Glutamatergic neuron (in vitro differentiated cells): ENCODE measurements at regions not wholly inside any gene's neighbourhood (a gene's known extent, or its start where the extent isn't known, plus 50 kb on each side); places are given as distances from the start of the nearest gene placed in this dataset.

Experiments used
- DNase-seq: peaks from one replicate; pipeline ENCODE4 v3.0.0; 2022
- H3K27ac Mint-ChIP-seq: one replicate; pipeline ENCODE4 v1.8.0; 2020; ENCODE audit warnings: mild to moderate bottlenecking, mixed read lengths, inconsistent platforms; ENCODE audit not compliant: unreplicated experiment
- H3K27me3 Mint-ChIP-seq: one replicate; pipeline ENCODE4 v1.8.0; 2020; ENCODE audit warnings: mild to moderate bottlenecking, moderate library complexity, mixed read lengths, inconsistent platforms; ENCODE audit not compliant: unreplicated experiment
- H3K36me3 Mint-ChIP-seq: one replicate; pipeline ENCODE4 v1.8.0; 2020; ENCODE audit warnings: mild to moderate bottlenecking, mixed read lengths, inconsistent platforms; ENCODE audit not compliant: unreplicated experiment
- H3K4me1 Mint-ChIP-seq: one replicate; pipeline ENCODE4 v1.8.0; 2020; ENCODE audit warnings: mild to moderate bottlenecking, low read depth, mixed read lengths, inconsistent platforms; ENCODE audit not compliant: unreplicated experiment
- H3K4me3 Mint-ChIP-seq: one replicate; pipeline ENCODE4 v1.8.0; 2020; ENCODE audit warnings: mild to moderate bottlenecking, mixed read lengths, inconsistent platforms; ENCODE audit not compliant: unreplicated experiment
- H3K9me3 Mint-ChIP-seq: one replicate; pipeline ENCODE4 v1.8.0; 2020; ENCODE audit warnings: mild to moderate bottlenecking, moderate library complexity, mixed read lengths, inconsistent platforms; ENCODE audit not compliant: unreplicated experiment
- CTCF ChIP-seq: fragments of 200-600 bp; sonication (generic); IDR thresholded peaks from one replicate; pipeline ENCODE4 v1.5.0; 2021; ENCODE audit not compliant: partially characterized antibody, unreplicated experiment

DNA sequence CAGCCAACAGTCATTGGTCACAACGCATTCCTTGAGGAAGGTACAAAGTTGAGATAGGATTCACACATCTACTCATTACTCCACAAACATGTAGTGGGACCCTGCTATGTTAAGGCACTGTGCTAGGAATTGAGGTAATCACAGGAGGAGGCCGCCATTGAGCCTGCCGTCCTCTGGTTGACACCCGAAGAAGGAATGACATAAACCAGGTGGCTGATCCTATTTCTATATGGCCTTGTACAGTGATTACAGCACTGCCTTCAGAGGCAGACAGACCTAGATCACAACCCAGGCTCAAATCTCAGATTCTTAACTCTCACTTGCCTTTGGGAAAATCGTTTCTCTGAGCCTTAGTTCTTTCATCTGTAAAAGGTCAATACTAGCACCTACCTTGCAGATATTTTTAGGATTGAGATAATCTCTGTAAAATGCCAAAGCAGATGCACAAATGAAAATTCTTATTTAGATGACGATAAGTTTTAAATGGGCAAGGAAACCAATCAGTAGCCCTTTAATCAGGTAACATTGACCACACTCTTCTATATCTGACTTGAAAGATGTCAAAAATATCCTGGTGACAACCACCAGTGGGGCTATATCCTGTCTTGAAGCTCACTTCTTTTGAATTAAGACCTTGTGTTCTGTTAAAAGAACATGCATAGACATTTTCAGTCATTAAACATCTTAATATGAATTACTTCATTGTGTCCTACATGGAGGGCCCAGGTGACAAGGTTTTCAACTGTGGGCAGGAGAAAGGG, 251.6 kb downstream of the KCTD12 start:
- no peak for DNase-seq
- no peak overlapping the region for H3K4me3 Mint-ChIP-seq
- H3K4me1 Mint-ChIP-seq = peaks cover 16% of the 10 kb centered on the region
- no peak for TF ChIP-seq CTCF
- H3K9me3 Mint-ChIP-seq = peaks cover 4% of the 10 kb centered on the region
- H3K27ac Mint-ChIP-seq = no peak overlapping the region
- peaks cover 5% of the 10 kb centered on the region for H3K36me3 Mint-ChIP-seq
- H3K27me3 Mint-ChIP-seq = no peaks in the 10 kb centered on the region

DNA sequence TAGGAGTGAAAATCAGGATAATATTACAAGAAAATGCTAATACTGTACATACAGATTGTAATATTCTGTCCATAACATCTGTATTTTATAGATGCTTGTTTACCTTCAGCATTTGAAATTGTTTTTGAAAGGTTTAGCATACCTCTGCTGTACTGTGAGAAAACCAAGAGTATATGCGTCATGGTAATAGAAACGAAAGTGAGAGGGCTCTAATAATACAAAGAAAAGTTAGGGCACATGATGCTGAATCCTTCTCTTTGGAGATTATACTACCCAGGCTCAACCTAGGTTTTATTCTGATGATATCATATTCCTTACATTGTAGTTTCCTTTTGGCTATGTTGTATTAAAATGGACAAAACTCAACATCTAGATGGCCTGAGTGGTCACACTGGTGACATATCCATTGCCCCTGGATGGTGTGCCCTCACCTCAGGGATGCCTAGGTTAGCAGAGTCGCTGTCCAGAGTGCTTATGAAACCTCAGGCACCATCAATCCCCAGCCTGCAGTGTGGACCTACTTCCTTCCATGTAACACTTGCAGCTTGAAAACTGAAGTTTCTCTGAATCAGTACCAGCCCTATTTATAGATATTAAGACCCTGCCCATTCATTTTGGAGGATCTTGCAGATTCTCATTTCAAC, 253.7 kb downstream of the KCTD12 start:
- Mint-ChIP-seq H3K4me3 (no peak overlapping the region), H3K9me3 (no peaks in the 10 kb centered on the region), H3K27me3 (no peaks in the 10 kb centered on the region), H3K4me1 (peaks cover 8% of the 10 kb centered on the region), H3K27ac (no peak overlapping the region), H3K36me3 (no peaks in the 10 kb centered on the region)
- DNase-seq = no peak
- TF ChIP-seq CTCF = no peak

DNA sequence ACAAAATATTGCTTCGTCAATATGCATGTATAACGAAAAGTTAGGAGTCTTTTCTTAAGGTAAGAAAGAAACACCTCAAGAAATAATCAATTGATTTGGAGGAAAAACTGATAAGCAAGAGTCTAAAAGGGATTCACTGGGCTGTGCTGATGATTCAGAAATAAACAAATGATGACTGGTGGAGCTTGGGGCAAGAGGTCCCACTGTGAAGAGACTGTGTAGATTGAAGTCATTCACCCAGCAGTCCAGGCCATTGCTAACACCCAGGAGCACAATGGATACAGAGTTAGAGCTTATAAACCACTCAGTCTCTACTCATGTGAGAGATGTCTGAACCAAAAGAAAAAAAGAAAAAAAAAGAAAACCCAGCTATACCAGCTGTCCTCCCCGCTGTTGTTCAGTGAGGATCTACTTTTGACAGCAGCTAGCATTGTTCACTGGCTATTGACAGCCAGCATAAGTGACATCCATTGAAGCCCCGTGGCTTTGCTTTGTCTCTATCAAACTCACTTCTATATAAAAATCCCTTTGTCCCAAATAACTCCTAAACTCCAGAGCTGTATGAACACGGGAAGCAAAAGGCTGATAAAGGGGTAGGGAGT, 255.5 kb downstream of the KCTD12 start:
- no peaks in the 10 kb centered on the region for H3K36me3 Mint-ChIP-seq
- H3K9me3 Mint-ChIP-seq = peaks cover 2% of the 10 kb centered on the region
- H3K27ac Mint-ChIP-seq = no peak overlapping the region
- DNase-seq = no peak
- H3K4me3 Mint-ChIP-seq = no peak overlapping the region
- peaks cover 2% of the 10 kb centered on the region for H3K4me1 Mint-ChIP-seq
- no peaks in the 10 kb centered on the region for H3K27me3 Mint-ChIP-seq
- TF ChIP-seq CTCF = no peak

DNA sequence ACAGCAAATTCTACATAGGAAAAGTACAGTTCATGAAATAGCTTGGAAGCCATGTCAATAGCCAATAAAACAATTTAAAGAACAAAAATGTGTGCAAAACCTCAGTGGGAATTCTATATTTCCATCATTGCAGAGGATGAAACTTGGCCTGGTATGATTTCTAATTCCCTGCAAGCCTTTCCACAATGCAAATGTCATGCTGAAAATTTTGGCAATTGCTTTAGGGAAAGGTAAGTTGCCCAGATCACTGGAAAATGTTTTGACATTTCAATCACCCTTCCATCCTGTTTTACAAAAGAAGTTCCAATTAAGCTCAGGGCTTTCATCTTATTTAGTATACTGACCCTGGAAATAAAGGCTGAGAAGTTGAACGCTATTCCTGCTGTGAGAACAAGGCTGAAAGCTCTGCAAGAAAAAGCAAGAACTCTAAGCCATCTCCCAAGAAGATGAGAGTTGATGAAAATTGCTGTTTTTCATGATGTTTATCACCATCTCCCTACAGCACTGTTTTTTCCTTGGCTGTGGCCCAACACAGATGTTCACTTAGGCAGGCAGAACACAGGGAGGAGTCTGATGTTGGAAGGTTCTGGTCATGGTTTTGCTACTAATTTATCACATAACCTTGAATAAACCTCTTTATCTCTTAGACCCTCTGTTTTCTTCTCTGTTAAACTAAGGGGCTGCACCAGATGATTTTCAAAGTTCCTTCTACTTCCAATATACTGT, 263.7 kb downstream of the KCTD12 start:
- Mint-ChIP-seq H3K4me3 (no peak overlapping the region), H3K9me3 (peaks cover 2% of the 10 kb centered on the region), H3K4me1 (no peaks in the 10 kb centered on the region), H3K27ac (no peak overlapping the region), H3K36me3 (no peaks in the 10 kb centered on the region), H3K27me3 (peaks cover 5% of the 10 kb centered on the region)
- DNase-seq = no peak
- TF ChIP-seq CTCF = no peak
